Activated T-cell treated with anti-CD3 and anti-CD28 coated beads, Interleukin-2, amount 50 U/mL, for 24 hours (primary cell): ENCODE measurements at regions not wholly inside any gene's neighbourhood (a gene's known extent, or its start where the extent isn't known, plus 50 kb on each side); places are given as distances from the start of the nearest gene placed in this dataset.

Experiments used
- DNase-seq: peaks from one replicate; pipeline ENCODE4 v3.0.0-alpha.2; 2020
- H3K27ac Mint-ChIP-seq: 2 replicates; pipeline ENCODE4 v1.8.0; 2020; ENCODE audit warnings: mild to moderate bottlenecking, mixed read lengths
- H3K27me3 Mint-ChIP-seq: 2 replicates; pipeline ENCODE4 v1.8.0; 2020; ENCODE audit warnings: mixed read lengths
- H3K36me3 Mint-ChIP-seq: 2 replicates; pipeline ENCODE4 v1.8.0; 2020; ENCODE audit warnings: low read depth, mixed read lengths
- H3K4me1 Mint-ChIP-seq: 2 replicates; pipeline ENCODE4 v1.8.0; 2020; ENCODE audit warnings: low read depth, mixed read lengths
- H3K4me3 Mint-ChIP-seq: 2 replicates; pipeline ENCODE4 v1.8.0; 2020; ENCODE audit warnings: mild to moderate bottlenecking, moderate library complexity, mixed read lengths
- H3K9me3 Mint-ChIP-seq: 2 replicates; pipeline ENCODE4 v1.8.0; 2020; ENCODE audit warnings: mixed read lengths

DNA sequence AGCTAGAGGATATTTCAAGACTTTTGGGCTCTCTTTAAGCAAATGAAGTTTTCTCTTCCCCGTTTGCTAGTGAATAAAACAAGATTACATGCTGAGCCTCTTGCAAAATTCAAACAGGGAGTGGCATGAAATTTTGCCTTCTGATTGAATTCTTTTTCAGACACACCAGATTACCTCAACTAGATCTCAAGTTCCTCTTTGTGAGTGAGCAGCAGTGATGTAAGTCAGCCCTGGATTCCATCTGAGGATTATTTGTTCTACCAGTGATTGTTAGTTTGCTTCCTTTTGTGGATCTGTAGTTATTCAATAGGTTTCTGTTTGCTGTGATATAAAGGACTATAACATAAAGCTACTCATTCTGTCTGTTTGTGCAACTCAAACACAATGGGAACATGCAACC, 407.7 kb downstream of the LMO7 start:
- H3K4me1 Mint-ChIP-seq = no peaks in the 10 kb centered on the region
- no peaks in the 10 kb centered on the region for H3K9me3 Mint-ChIP-seq
- H3K36me3 Mint-ChIP-seq = no peaks in the 10 kb centered on the region
- no peak overlapping the region for H3K27ac Mint-ChIP-seq
- H3K4me3 Mint-ChIP-seq = no peak overlapping the region
- no peak for DNase-seq
- no peaks in the 10 kb centered on the region for H3K27me3 Mint-ChIP-seq

DNA sequence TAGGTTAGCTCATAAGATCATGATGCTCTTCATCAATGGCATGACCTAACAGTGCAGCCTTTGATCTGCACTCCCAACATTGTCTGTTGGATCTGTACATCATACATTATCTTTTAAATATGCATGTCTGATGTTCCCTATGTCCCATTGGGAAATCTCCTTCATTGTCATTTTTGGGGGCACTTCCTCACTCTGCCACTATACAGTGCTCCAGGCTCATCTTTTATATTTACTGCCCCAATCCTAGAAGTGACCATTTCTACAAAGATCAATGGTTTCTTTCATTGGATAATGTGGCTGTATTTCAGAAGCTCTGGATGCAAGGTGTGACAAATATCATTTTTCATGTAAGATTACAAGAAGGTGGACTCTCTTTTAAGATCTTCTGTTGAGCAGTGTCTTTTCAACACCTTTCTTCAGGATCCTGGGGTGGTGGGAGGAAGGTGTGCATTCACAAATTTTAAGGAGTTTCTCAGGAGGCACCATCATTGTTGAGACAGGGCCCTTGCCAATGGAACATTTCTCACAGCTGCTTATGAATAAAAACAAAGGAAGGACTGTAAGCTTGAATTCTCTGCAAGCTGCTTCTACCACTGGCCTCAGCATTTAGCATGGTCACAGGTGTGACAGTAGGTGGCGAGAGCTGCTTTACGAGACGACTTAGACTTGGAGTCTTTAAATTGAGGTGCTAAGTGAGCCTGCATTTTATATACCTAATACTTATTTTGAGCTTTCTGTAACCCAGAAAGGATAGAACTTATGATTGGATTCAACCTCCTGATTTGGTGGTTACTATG, 403.0 kb downstream of the LMO7 start:
- Mint-ChIP-seq H3K27ac (no peak overlapping the region), H3K4me3 (no peak overlapping the region), H3K4me1 (no peaks in the 10 kb centered on the region), H3K9me3 (no peaks in the 10 kb centered on the region), H3K27me3 (no peaks in the 10 kb centered on the region), H3K36me3 (no peaks in the 10 kb centered on the region)
- DNase-seq = no peak

DNA sequence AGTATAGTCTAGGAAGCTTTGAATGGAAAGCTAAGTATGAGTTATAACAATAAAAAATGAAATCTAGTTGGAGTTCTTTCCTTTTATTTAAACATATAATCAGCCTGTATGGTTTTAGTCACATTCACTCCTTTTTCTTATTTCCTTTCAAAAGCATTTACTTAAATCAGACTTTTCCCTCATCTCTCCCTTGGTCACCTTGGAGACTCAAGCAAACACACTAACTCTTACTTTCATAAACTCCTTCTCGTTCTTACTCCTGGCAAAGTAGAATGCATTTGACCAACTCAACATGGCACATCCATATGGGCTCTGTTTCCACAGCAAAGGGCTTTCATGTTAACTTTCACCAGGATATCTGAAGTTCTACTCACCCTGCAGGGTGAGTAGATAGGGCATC, 400.0 kb downstream of the LMO7 start:
- Mint-ChIP-seq H3K27me3 (no peaks in the 10 kb centered on the region), H3K27ac (no peak overlapping the region), H3K9me3 (no peaks in the 10 kb centered on the region), H3K4me1 (no peaks in the 10 kb centered on the region), H3K4me3 (no peak overlapping the region), H3K36me3 (no peaks in the 10 kb centered on the region)
- DNase-seq = no peak

DNA sequence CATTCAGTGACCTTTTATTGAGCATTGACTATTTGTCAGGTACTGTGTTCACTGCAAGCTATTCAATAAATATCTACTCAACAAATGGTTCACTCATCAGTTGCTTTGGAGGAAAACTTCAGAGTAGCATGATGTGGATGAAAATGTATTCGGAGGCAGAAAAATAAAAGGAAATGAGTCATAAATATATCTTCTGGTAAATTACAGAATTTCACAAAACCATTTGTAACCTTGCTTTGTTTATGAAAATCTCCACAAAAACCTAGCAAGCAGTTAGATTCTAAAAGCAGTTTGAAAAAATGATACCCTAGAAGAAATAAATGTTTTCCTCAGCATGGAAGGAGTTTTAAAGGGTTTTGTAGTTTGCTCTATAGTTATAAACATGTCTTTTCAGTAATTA, 399.6 kb downstream of the LMO7 start:
- no peak overlapping the region for H3K4me3 Mint-ChIP-seq
- H3K9me3 Mint-ChIP-seq = no peaks in the 10 kb centered on the region
- no peaks in the 10 kb centered on the region for H3K27me3 Mint-ChIP-seq
- H3K36me3 Mint-ChIP-seq = no peaks in the 10 kb centered on the region
- H3K4me1 Mint-ChIP-seq = no peaks in the 10 kb centered on the region
- no peak for DNase-seq
- no peak overlapping the region for H3K27ac Mint-ChIP-seq

DNA sequence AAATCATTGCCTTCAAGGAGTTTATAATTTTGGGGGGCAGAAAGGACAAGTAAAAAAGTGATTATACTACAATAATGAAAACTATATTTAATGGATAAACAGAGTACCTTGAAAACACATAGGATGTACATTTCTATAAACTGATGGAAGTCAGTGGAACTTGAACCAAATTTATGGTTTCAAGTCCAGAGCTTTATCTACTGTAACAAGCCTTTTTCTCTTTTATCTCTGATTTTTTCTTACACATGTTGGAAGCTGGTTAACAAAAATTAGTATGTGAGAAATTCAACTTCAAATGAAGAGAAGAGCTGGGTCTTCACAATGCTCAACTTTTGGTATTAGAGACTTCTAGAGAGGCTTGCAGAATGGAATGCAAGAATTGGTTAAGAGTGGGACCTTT, 393.6 kb downstream of the LMO7 start:
- H3K36me3 Mint-ChIP-seq = no peaks in the 10 kb centered on the region
- peaks cover 1% of the 10 kb centered on the region for H3K4me1 Mint-ChIP-seq
- H3K27me3 Mint-ChIP-seq = peaks cover 11% of the 10 kb centered on the region
- H3K9me3 Mint-ChIP-seq = no peaks in the 10 kb centered on the region
- H3K27ac Mint-ChIP-seq = no peak overlapping the region
- no peak overlapping the region for H3K4me3 Mint-ChIP-seq
- no peak for DNase-seq

- peaks cover 11% of the 10 kb centered on the region for H3K27me3 Mint-ChIP-seq
- no peak overlapping the region for H3K4me3 Mint-ChIP-seq
- no peaks in the 10 kb centered on the region for H3K9me3 Mint-ChIP-seq
- H3K4me1 Mint-ChIP-seq = peaks cover 1% of the 10 kb centered on the region
- DNase-seq = no peak
- H3K36me3 Mint-ChIP-seq = no peaks in the 10 kb centered on the region
- H3K27ac Mint-ChIP-seq = no peak overlapping the region
Measured at GRCh38 chr13:76029088-76029487, 393.0 kb downstream of the LMO7 start.

GRCh38 chr13:76027131-76027530, 391.0 kb downstream of the LMO7 start:
- H3K4me3 Mint-ChIP-seq = no peak overlapping the region
- H3K27me3 Mint-ChIP-seq = peaks cover 11% of the 10 kb centered on the region
- H3K27ac Mint-ChIP-seq = no peak overlapping the region
- DNase-seq = no peak
- no peaks in the 10 kb centered on the region for H3K36me3 Mint-ChIP-seq
- no peaks in the 10 kb centered on the region for H3K9me3 Mint-ChIP-seq
- H3K4me1 Mint-ChIP-seq = peaks cover 1% of the 10 kb centered on the region

DNA sequence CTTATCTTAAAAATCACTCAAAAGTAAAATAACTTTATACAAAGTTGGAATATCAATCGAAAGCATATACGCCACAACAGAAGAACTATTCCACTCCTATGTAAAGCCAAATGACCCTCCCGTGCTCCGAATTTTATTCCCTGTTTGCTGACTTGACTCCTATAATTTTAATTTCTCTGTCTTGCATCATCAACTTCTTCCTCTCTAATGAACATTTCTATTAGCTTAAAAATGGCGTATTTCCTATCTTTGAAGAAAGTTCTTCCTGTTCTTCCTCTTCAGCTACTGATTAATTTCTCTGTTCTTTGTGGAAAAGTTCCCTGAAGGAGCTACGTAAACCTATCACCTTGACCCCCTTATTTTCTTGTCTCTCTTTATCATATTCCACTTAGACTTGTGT, 389.3 kb downstream of the LMO7 start:
- Mint-ChIP-seq H3K9me3 (no peaks in the 10 kb centered on the region), H3K27me3 (peaks cover 9% of the 10 kb centered on the region), H3K4me1 (peaks cover 1% of the 10 kb centered on the region), H3K36me3 (no peaks in the 10 kb centered on the region), H3K4me3 (no peak overlapping the region), H3K27ac (no peak overlapping the region)
- no peak for DNase-seq

GRCh38 chr13:76024151-76024550, 388.0 kb downstream of the LMO7 start:
- H3K4me3 Mint-ChIP-seq = no peak overlapping the region
- DNase-seq = no peak
- no peak overlapping the region for H3K27ac Mint-ChIP-seq
- H3K36me3 Mint-ChIP-seq = no peaks in the 10 kb centered on the region
- H3K9me3 Mint-ChIP-seq = no peaks in the 10 kb centered on the region
- no peaks in the 10 kb centered on the region for H3K4me1 Mint-ChIP-seq
- peaks cover 8% of the 10 kb centered on the region for H3K27me3 Mint-ChIP-seq

GRCh38 chr13:76023652-76024051, 387.5 kb downstream of the LMO7 start:
- H3K36me3 Mint-ChIP-seq = no peaks in the 10 kb centered on the region
- H3K4me1 Mint-ChIP-seq = no peaks in the 10 kb centered on the region
- no peaks in the 10 kb centered on the region for H3K9me3 Mint-ChIP-seq
- no peak overlapping the region for H3K27ac Mint-ChIP-seq
- H3K27me3 Mint-ChIP-seq = peaks cover 8% of the 10 kb centered on the region
- no peak for DNase-seq
- H3K4me3 Mint-ChIP-seq = no peak overlapping the region

GRCh38 chr13:76020421-76020955, 384.4 kb downstream of the LMO7 start:
- H3K27ac Mint-ChIP-seq = no peak overlapping the region
- no peaks in the 10 kb centered on the region for H3K4me1 Mint-ChIP-seq
- no peak overlapping the region for H3K4me3 Mint-ChIP-seq
- no peaks in the 10 kb centered on the region for H3K27me3 Mint-ChIP-seq
- no peaks in the 10 kb centered on the region for H3K36me3 Mint-ChIP-seq
- no peak for DNase-seq
- no peaks in the 10 kb centered on the region for H3K9me3 Mint-ChIP-seq

- DNase-seq = no peak
- Mint-ChIP-seq H3K36me3 (no peaks in the 10 kb centered on the region), H3K4me3 (no peak overlapping the region), H3K27ac (no peak overlapping the region), H3K27me3 (no peaks in the 10 kb centered on the region), H3K4me1 (no peaks in the 10 kb centered on the region), H3K9me3 (no peaks in the 10 kb centered on the region)
Measured at GRCh38 chr13:76019421-76020044, 383.4 kb downstream of the LMO7 start.

DNA sequence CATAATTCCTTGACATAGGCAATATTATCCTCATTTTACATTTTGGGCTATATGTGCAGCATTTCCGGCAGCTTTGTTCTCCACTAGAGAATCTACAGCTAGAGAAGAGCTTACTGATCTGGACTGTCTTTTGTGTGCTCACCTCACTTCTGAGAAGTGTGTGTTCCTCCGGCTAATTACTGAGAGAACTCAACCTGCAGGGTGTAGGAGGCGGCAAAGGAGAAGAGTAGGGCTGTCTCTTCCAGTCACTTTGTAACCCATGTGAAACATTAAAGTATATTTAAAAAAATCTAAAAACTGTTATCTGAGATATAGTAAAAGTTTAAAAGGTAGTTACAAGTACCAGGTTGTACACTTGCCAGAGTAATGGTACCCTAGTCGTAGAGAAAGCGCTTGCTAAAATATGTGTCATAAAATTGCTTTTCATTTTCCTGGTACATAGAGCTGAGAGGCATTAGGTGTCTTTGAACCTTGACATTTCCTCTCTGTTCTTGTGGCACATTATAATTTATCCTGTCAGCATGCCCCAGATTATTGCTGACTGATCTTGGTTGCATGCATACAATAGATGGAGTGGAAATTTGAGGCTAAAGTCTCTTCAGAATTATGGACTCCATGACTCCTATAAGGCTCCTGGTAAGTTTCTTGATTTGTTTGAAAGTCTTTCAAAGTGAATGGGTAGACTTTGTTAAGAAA, 381.9 kb downstream of the LMO7 start:
- Mint-ChIP-seq H3K27ac (no peak overlapping the region), H3K9me3 (no peaks in the 10 kb centered on the region), H3K4me3 (no peak overlapping the region), H3K4me1 (no peaks in the 10 kb centered on the region), H3K27me3 (no peaks in the 10 kb centered on the region), H3K36me3 (no peaks in the 10 kb centered on the region)
- no peak for DNase-seq

- Mint-ChIP-seq H3K36me3 (no peaks in the 10 kb centered on the region), H3K9me3 (no peaks in the 10 kb centered on the region)
Measured at GRCh38 chr13:76016799-76017400, 380.8 kb downstream of the LMO7 start.

More at GRCh38 chr13:76016799-76017400, 380.8 kb downstream of the LMO7 start:
- H3K4me3 Mint-ChIP-seq = no peak overlapping the region
- no peak for DNase-seq
- no peak overlapping the region for H3K27ac Mint-ChIP-seq
- no peaks in the 10 kb centered on the region for H3K4me1 Mint-ChIP-seq
- H3K27me3 Mint-ChIP-seq = no peaks in the 10 kb centered on the region
